HCT116 (cell line): ENCODE measurements at regions not wholly inside any gene's neighbourhood (a gene's known extent, or its start where the extent isn't known, plus 50 kb on each side); places are given as distances from the start of the nearest gene placed in this dataset.

Experiments used
- ATAC-seq: fragments of 200-7000 bp; cut with Tn5 transposase; 2 replicates; pipeline ENCODE4 v1.9.1; 2020; ENCODE audit warnings: mild to moderate bottlenecking, moderate library complexity
- BruUV-seq: library from RNA; stranded (reverse); fragments of 400-500 nt; replicated peaks from 2 replicates; lab custom pipeline; 2021; lab: Mats Ljungman, UMichigan
- CTCF ChIA-PET: fragments of 300-600 bp; sonication (Branson Sonifier 250); formaldehyde crosslinking; loops from one replicate; lab custom pipeline; 2021; ENCODE audit warnings: antibody characterized with exemption; lab: Charles Lee
- POLR2A ChIA-PET: fragments of 300-600, 350-600 bp; sonication (Branson Sonifier 250); formaldehyde crosslinking; loops from one replicate; lab custom pipeline; 2021; ENCODE audit warnings: antibody characterized with exemption; lab: Charles Lee
- RAD21 ChIA-PET, 2 experiments: fragments of 300-600 bp; sonication (Branson Sonifier 250); formaldehyde crosslinking; loops; one replicate each; lab custom pipeline; 2023; ENCODE audit warnings: low total read pairs in 2 of 2; ENCODE audit not compliant: uncharacterized antibody in 2 of 2, unreplicated experiment in 2 of 2, low non-redundant PET in 1 of 2; lab: Charles Lee
- DNase-seq: peaks from one replicate; pipeline ENCODE4 v3.0.0-alpha.2; 2010; ENCODE audit warnings: low read depth, low spot score
- H2AFZ ChIP-seq: fragments of 200-600 bp; shearing (Covaris generic), sonication (generic); 2 replicates; pipeline ENCODE4 v1.6.1; 2017; ENCODE audit warnings: low read depth, mixed run types, mixed read lengths, antibody characterized with exemption, low read length; ENCODE audit not compliant: poor library complexity, severe bottlenecking
- H3K27ac ChIP-seq: 2 replicates; pipeline ENCODE4 v1.5.1; 2012; ENCODE audit warnings: low read depth, low read length
- H3K27me3 ChIP-seq: fragments of 200-600 bp; sonication (generic); 2 replicates; pipeline ENCODE4 v1.6.1; 2016; ENCODE audit warnings: mixed run types, low read length, mixed read lengths; ENCODE audit not compliant: insufficient read depth
- H3K36me3 ChIP-seq, 2 experiments: fragments of 200-500 bp in 1 of 2; fragments of 200-600 bp in 1 of 2; sonication (Bioruptor generic) in 1 of 2; sonication (generic) in 1 of 2; 2 replicates each; pipeline versions ENCODE4 v1.5.1 to v1.6.1; 2014 to 2016; ENCODE audit warnings: low read length in 2 of 2, inconsistent platforms in 1 of 2, mixed read lengths in 1 of 2, mixed run types in 1 of 2; ENCODE audit not compliant: insufficient read depth in 2 of 2, control insufficient read depth in 1 of 2
- H3K4me1 ChIP-seq, 2 experiments: fragments of 200-600 bp in 1 of 2; sonication (generic) in 1 of 2; 2 replicates each; pipeline versions ENCODE4 v1.5.1 to v1.6.1; 2012 to 2017; ENCODE audit warnings: low read length in 2 of 2, inconsistent platforms in 1 of 2, mild to moderate bottlenecking in 1 of 2, mixed read lengths in 1 of 2, mixed run types in 1 of 2, moderate library complexity in 1 of 2; ENCODE audit not compliant: insufficient read depth in 2 of 2, control insufficient read depth in 1 of 2
- H3K4me2 ChIP-seq: fragments of 200-600 bp; sonication (generic); 2 replicates; pipeline ENCODE4 v1.6.1; 2017; ENCODE audit warnings: mixed run types, low read length, mixed read lengths
- H3K4me3 ChIP-seq, 2 experiments: fragments of 200-600 bp in 1 of 2; sonication (generic) in 1 of 2; replicated peaks in 1 of 2; 2 replicates each; pipeline ENCODE4 v1.5.1; 2011 to 2016; ENCODE audit warnings: low read length in 2 of 2, control low read depth in 1 of 2, low read depth in 1 of 2, mild to moderate bottlenecking in 1 of 2, mixed read lengths in 1 of 2, mixed run types in 1 of 2
- H3K79me2 ChIP-seq: fragments of 200-600 bp; sonication (generic); 2 replicates; pipeline ENCODE4 v1.6.1; 2017; ENCODE audit warnings: mild to moderate bottlenecking, mixed run types, low read length, moderate library complexity, mixed read lengths; ENCODE audit not compliant: insufficient read depth
- H3K9ac ChIP-seq: fragments of 200-600 bp; sonication (generic); 2 replicates; pipeline ENCODE4 v1.6.1; 2016; ENCODE audit warnings: low read length, mixed read lengths
- H3K9me2 ChIP-seq: fragments of 200-600 bp; sonication (generic), shearing (Covaris generic); 2 replicates; pipeline ENCODE4 v1.6.1; 2017; ENCODE audit warnings: mixed run types, mild to moderate bottlenecking, moderate library complexity; ENCODE audit not compliant: insufficient read depth
- H3K9me3 ChIP-seq, 2 experiments: fragments of 200-500 bp in 1 of 2; fragments of 200-600 bp in 1 of 2; sonication (Bioruptor generic) in 1 of 2; sonication (generic) in 1 of 2; 2 replicates each; pipeline ENCODE4 v1.6.1; 2014 to 2017; ENCODE audit warnings: low read length in 2 of 2, mixed read lengths in 2 of 2, inconsistent platforms in 1 of 2, low read depth in 1 of 2, mild to moderate bottlenecking in 1 of 2, mixed run types in 1 of 2, moderate library complexity in 1 of 2; ENCODE audit not compliant: control insufficient read depth in 1 of 2, insufficient read depth in 1 of 2
- H4K20me1 ChIP-seq: fragments of 200-600 bp; sonication (generic), shearing (Covaris generic); 2 replicates; pipeline ENCODE4 v1.6.1; 2017; ENCODE audit warnings: mixed run types, mild to moderate bottlenecking, moderate library complexity; ENCODE audit not compliant: insufficient read depth
- CBX3 ChIP-seq: IDR thresholded peaks from 2 replicates; pipeline ENCODE4 v1.6.1; 2012; ENCODE audit warnings: low read depth
- EGR1 ChIP-seq: IDR thresholded peaks from 2 replicates; pipeline ENCODE4 v1.6.1; 2012; ENCODE audit warnings: low read depth
- ELF1 ChIP-seq: IDR thresholded peaks from 2 replicates; pipeline ENCODE4 v1.6.1; 2012; ENCODE audit warnings: low read depth, borderline replicate concordance
- EZH2 ChIP-seq: fragments of 200-600 bp; sonication (generic); IDR thresholded peaks from 2 replicates; pipeline ENCODE4 v1.6.1; 2017; ENCODE audit warnings: antibody characterized with exemption, mixed run types
- EZH2phosphoT487 ChIP-seq: fragments of 200-600 bp; IDR thresholded peaks from 2 replicates; pipeline ENCODE4 v1.6.1; 2018; ENCODE audit warnings: antibody characterized with exemption, borderline replicate concordance
- POLR2A ChIP-seq: IDR thresholded peaks from 2 replicates; pipeline ENCODE4 v1.7.0; 2011; ENCODE audit warnings: borderline replicate concordance; ENCODE audit not compliant: insufficient read depth, insufficient read length; ENCODE audit errors: extremely low read depth
- POLR2AphosphoS5 ChIP-seq: IDR thresholded peaks from 2 replicates; pipeline ENCODE4 v1.6.1; 2011; ENCODE audit warnings: mild to moderate bottlenecking, low read depth, low read length, moderate library complexity
- SIN3A ChIP-seq: IDR thresholded peaks from 2 replicates; pipeline ENCODE4 v1.6.1; 2012; ENCODE audit warnings: low read depth
- intact Hi-C: fragments of 100-400 bp; cut with micrococcal nuclease; formaldehyde crosslinking; loops from 2 replicates; pipeline ENCODE4 v1.10.0; 2022
- TF ChIP-seq, protein P1 (sequence below): IDR thresholded peaks from 2 replicates; pipeline ENCODE4 v1.6.1; 2012; ENCODE audit warnings: low read depth
- TF ChIP-seq, protein P2 (sequence below): IDR thresholded peaks from 2 replicates; pipeline ENCODE4 v1.6.1; 2012

DNA sequence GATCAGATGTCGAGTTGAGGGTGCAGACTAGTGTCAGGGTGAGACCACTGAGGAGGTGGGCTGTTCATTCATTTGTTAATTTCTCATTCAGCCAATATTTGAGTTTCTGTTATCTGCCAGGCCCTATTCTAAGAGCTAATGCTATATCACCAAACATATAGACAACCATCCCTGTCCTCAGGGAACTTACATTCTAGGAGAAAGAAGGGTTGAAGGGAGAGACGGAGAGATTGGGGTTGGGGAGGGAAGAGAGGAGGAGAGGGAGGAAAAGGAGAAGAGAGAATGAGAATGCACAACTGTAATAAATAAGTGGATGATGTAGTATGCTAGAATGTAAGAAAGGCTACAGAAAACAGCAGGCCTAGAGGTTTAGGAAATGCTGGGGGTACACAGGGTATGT is 129.9 kb upstream of the PITX1 start:
- DNase-seq = no peak
- no peak overlapping the region for H3K9ac ChIP-seq
- RAD21 ChIA-PET = no interaction called here
- TF ChIP-seq ELF1 = no peak
- TF ChIP-seq EGR1 = no peak
- no peak for TF ChIP-seq POLR2A
- no peak for TF ChIP-seq SIN3A
- TF ChIP-seq POLR2AphosphoS5 = no peak
- no peak for TF ChIP-seq CBX3
- TF ChIP-seq EZH2 = no peak
- no peak for TF ChIP-seq EZH2phosphoT487
- TF ChIP-seq, protein P1, sequence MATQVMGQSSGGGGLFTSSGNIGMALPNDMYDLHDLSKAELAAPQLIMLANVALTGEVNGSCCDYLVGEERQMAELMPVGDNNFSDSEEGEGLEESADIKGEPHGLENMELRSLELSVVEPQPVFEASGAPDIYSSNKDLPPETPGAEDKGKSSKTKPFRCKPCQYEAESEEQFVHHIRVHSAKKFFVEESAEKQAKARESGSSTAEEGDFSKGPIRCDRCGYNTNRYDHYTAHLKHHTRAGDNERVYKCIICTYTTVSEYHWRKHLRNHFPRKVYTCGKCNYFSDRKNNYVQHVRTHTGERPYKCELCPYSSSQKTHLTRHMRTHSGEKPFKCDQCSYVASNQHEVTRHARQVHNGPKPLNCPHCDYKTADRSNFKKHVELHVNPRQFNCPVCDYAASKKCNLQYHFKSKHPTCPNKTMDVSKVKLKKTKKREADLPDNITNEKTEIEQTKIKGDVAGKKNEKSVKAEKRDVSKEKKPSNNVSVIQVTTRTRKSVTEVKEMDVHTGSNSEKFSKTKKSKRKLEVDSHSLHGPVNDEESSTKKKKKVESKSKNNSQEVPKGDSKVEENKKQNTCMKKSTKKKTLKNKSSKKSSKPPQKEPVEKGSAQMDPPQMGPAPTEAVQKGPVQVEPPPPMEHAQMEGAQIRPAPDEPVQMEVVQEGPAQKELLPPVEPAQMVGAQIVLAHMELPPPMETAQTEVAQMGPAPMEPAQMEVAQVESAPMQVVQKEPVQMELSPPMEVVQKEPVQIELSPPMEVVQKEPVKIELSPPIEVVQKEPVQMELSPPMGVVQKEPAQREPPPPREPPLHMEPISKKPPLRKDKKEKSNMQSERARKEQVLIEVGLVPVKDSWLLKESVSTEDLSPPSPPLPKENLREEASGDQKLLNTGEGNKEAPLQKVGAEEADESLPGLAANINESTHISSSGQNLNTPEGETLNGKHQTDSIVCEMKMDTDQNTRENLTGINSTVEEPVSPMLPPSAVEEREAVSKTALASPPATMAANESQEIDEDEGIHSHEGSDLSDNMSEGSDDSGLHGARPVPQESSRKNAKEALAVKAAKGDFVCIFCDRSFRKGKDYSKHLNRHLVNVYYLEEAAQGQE = no peak
- TF ChIP-seq, protein P2, sequence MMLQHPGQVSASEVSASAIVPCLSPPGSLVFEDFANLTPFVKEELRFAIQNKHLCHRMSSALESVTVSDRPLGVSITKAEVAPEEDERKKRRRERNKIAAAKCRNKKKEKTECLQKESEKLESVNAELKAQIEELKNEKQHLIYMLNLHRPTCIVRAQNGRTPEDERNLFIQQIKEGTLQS = no peak
- H3K27ac ChIP-seq = no peak overlapping the region
- no peak overlapping the region for H3K4me3 ChIP-seq
- H3K9me2 ChIP-seq = no peaks in the 10 kb centered on the region
- H3K9me3 ChIP-seq = peaks cover 3 to 7% of the 10 kb centered on the region in 2 experiments; a peak in 1 of 4 replicates
- POLR2A ChIA-PET = no interaction called here
- BruUV-seq = no TSS peak
- no peak for ATAC-seq
- H3K36me3 ChIP-seq = no peaks in the 10 kb centered on the region
- H2AFZ ChIP-seq = no peak overlapping the region
- CTCF ChIA-PET = no interaction called here
- H4K20me1 ChIP-seq = no peaks in the 10 kb centered on the region
- peaks cover 24% of the 10 kb centered on the region for H3K27me3 ChIP-seq
- H3K4me2 ChIP-seq = no peak overlapping the region
- intact Hi-C loops = no loop called here
- H3K79me2 ChIP-seq = no peaks in the 10 kb centered on the region
- no peaks in the 10 kb centered on the region for H3K4me1 ChIP-seq
